Activated CD4-positive, alpha-beta T cell treated with anti-CD3 and anti-CD28 coated beads, Interleukin-10, Interleukin-2, amounts not matched to agents 100 ng/mL and 50 ng/mL, durations not matched to agents 16 hours and 8 hours (primary cell): ENCODE measurements at regions not wholly inside any gene's neighbourhood (a gene's known extent, or its start where the extent isn't known, plus 50 kb on each side); places are given as distances from the start of the nearest gene placed in this dataset.
"Not testable (repeated sequence)": the region's sequence is repeated elsewhere in the genome, so short reads cannot be mapped to it uniquely, and the experiment has no call there.

Experiments used
- DNase-seq: peaks from one replicate; pipeline ENCODE4 v3.0.0-alpha.2; 2020

DNA sequence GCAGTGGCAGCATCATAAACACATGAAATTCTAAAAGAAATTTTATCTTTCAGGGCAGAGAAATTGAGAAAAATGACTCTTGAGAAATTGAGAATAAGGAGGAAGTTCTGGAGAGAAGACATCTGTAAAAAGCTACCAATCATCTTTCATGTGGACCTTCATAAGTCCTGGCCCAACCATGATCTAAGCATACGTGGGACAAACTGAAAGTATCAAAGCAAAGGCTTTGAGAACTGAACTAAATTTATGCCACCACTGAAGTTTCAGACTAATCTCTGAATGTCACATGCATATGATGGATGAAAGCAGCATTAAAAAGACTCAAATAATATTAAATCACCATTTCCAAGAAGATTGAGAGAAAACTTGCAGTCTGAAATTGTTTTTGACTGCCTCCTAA, 1502.8 kb upstream of the LRRTM3 start:
- DNase-seq = no peak

DNA sequence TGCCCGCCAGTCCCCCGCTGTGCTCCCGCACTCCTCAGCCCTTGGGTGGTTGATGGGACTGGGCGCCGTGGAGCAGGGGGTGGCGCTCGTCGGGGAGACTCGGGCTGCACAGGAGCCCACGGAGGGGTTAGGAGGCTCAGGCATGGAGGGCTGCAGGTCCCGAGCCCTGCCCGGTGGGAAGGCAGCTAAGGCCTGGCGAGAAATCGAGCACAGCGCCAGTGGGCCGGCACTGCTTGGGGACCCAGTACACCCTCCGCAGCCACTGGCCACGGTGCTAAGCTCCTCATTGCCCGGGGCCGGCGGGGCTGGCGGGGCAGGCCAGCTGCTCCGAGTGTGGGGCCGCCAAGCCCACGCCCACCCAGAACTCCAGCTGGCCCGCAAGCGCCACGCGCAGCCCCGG, 1496.5 kb upstream of the LRRTM3 start:
- not testable (repeated sequence) for DNase-seq

DNA sequence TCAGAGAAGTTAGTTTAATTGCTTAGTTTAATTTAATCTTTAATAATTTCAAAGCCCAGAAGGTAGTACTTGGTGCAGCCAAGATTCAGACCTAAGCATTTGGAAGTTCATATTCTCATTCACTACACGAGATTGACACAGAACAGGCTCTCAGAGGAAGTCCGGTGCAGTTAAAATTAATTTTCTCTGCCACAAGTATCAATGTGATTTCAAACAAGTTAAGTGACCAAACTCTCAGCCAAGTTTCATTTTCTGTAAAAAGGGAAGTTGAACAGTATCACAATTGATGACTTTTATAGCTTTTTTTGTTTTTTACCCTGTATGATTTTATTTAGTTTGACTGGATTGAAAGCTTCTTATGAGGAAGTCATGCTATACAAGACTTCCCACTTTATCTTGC, 1494.9 kb upstream of the LRRTM3 start:
- DNase-seq = no peak

DNA sequence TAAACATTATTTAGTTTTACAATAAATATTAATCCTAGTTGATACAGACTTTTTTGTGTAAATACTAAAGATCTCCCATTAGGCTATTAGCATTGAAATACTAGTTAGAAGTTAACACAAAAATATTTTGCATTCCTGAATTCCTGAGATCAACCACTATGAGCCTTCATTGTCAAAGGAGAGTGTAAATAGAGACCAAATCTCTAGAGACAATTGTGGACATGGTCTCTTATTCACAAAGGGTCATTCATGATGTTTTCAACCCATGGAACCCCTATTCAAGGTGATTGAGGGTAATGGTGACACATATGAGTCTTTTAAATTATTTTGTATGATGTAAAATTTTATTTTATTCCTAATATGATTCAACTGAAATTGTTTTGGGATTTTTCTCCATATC, 1454.8 kb upstream of the LRRTM3 start:
- no peak for DNase-seq

DNA sequence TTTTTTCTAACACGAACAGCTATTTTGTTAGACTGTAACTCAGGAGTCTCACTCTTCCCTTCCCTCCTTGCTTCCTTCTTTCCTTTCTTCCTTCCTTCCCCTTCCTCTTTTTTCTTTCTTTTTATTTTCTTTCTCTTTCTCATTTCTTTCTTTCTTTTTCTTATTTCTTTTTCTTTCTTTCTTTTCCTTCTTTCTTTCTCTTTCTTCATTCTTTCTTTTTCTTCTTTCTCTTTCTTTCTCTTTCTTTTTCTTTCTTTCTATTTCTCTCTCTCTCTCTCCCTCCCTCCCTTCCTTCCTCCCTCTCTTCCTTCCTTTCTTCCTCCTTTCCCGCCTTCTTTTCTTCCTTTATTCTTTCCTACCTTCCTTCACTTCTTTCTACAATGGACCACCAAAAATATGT, 1443.0 kb upstream of the LRRTM3 start:
- no peak for DNase-seq

DNA sequence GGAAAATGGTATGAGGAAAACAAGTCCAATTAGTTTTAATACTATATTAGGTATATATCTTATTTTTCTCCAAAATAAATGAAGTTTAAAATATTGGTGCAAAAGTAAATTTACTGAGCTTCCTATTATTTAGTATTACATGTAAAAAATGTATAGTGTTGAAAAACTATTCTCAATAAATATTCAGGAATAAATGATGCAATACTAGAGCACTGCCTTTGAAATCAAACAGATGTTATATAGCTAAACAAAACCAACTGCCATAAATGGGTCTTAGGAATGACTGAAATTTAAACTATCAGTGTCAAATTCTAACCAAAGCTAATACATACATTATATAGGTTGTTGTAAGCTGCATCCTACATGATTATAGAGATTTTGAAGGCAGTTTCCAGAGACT, 1434.0 kb upstream of the LRRTM3 start:
- DNase-seq = no peak

DNA sequence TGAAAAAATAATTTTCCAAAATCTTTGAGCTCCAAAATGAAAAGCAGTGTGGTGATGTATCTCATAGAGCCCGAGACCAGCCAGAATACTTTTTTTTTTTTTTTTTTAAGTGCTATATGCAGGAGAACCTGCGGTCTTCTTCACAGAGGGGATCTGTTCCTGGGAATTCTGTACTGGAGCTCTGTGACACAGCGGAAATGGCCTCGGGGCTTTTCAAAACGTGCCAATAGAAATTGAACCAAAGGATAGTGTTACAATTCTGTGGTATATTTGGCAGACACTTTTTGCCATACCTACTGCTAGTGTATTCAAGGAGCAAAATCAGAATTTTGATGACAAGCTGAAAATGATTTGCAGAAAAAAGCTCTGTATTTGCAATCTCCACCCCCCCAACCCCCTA, 1429.3 kb upstream of the LRRTM3 start:
- DNase-seq = no peak

DNA sequence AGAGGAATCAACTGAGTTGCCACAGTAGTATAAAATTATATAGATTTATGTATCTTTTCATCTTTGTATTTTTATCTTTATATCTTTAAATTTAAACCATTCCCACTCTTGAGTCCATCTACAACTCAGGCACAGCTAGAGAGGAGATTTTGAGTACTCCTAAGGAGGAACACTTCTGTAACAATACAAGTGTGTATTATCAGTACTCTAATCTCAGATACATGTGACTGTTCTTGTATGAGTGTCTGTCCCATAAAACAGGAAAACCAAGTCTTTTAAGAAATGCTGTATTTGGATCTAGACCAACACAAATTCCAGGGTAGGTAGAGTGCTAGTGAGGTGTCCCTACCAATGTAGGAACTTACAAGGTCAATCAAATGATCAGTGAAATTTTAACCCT, 1428.0 kb upstream of the LRRTM3 start:
- DNase-seq = no peak

DNA sequence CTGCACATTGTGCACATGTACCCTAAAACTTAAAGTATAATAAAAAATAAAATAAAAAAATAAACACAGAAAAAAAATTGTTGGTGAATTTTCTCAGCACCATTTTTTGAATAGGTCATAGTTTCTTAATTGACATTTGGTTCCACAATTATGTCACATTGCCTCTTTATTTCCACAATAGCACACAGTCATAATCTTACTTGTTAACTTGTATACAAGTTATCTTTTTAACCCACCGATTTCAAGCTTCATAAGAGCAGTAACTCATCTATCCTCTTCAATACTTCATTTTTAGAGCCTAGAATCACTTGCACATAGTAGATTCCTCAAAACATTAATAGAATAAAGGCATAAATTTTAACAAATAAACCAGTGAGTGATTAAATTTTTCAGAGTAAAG, 1425.1 kb upstream of the LRRTM3 start:
- DNase-seq = no peak

DNA sequence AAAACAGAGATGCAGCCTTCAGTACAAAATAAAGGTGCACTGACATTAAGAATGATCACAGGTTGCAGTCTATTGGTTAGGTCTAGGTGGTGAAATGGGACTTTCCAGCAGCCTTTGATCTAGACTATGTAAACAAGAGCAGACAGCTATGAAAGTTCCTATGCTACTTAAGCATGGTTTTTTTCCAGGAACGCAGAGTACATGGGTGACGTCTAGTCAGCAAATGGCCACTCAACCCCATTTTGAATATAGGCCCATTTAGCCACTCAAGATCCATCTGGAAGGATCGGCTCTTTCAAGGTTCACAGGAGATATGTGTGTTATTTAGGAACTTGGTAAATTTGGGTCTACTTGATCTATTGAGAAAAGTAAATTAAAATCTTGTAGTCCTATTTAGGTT, 1424.6 kb upstream of the LRRTM3 start:
- peak; percentile 10 for DNase-seq

DNA sequence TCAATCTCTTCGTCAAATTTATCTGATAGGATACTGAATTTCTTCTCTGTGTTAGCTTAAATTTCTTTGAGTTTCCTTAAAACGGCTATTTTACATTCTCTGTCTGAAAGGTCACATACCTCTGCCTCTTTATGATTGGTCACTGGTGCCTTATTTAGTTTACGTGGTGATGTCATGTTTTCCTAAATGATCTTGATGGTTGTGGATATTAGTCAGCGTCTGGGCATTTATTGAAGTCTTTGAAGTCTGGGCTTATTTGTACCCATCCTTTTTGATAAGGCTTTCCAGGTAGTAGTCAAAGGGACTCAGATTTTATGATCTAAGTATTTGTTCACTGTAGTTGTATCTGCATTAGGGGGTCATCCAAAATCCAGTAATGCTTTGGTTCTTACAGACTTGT, 1407.5 kb upstream of the LRRTM3 start:
- no peak for DNase-seq

DNA sequence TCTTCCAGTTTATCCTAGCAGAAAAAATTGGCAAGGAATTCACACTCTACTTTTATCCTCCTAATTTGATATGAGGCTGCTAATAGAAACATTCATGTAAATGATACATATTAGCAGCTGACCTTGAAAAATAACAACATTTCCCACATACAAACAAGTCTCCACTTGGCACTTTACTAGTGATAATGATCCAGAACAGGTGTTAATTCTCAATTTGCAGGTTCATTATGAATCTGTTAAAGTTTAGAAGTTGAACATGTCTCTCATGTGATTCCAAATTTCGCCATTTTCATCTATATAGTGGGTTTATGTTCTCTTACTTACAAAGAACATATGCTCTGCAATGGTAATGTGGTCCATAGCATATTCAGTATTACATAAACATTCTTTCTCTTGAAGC, 1396.8 kb upstream of the LRRTM3 start:
- no peak for DNase-seq

DNA sequence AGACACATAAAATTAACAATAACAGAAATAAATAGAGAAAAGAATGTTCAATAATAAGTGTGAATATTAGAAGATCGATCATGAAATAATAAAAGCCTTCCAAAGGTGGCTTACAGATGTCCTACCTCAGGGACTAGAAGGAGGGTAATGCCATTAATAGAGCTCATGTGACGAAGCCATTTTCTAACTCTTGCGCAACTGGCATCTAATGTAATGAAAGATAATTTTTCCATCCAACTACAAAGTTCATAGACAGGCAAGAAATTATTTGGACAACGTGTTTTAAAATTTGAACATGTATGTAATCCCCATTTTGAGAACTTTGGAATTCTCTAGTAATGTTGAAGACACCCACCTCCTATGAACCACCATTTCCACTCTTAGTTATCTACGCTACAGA, 1394.3 kb upstream of the LRRTM3 start:
- DNase-seq = no peak

DNA sequence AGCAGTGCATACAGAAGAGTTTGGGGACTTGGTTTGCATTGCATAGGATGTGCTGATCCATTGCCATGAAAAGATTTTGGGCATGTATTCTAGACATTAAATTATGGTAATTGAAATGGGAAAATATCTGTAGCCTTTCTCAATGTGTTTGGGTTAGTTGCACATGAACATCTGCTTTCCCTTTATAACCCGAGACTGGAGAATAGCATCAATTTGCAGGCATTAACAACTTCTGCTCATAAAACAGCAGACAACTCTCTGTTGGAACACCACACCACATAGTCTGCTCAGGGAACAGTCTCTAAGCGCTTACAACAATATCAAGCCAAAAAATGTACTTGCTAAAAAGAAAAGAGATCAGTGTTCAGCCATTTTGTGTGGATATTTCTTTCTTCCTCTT, 1391.1 kb upstream of the LRRTM3 start:
- DNase-seq = no peak

DNA sequence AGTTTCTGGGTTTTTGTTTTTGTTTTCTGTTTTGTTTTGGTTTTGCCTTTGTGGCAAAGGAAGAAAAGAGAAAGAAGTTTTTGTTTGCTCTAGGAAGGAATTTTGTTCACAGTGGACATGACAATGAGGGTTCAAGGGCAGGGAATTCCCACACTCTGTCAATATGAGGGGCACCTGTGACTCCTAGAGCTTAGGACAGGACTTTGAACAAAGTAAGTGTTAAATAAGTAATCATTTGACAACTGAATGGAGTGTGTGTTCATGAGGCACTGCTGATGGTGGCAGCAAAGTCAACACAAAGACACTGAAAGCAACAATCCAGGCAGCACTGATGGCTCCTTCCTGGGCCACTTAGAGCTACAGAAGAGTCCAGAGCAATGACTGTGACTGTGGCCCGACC, 1381.1 kb upstream of the LRRTM3 start:
- no peak for DNase-seq

DNA sequence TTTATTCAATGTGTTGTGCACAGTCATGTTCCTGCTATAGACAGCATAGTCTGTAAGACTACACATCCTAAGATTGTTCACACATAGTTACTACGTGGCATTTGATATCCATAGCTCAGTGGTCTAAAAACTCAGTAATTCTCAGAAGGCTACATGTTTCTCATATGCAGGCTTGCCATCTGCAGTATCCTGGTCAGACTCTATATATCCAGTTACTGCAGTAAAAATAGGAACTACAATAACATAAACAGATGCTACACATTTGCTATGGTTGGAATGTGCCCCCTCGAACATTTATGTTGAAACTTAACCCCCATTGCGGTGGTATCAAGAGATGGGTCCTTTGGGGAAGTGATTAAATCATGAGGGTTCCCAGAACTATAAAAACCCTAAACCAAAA, 1377.8 kb upstream of the LRRTM3 start:
- DNase-seq = no peak

DNA sequence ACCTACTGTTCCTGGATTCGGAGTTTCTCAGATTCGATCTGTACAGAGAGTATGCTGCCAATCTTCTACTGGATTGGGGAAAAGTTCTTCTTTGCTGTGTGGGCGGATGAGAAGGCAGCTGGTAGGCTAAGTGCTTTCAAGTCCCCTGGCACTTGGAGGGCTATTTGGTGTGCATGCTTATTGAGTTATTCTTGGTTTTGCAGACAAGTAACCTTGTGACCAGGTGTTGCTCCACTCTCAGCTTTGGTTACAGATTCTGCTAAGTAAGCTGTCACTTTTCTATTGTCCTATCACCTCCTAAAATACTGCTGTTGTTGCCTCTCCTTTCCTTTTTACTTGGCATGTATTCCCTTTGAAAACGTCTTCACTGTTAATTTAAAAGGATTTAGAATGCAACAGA, 1375.1 kb upstream of the LRRTM3 start:
- no peak for DNase-seq

DNA sequence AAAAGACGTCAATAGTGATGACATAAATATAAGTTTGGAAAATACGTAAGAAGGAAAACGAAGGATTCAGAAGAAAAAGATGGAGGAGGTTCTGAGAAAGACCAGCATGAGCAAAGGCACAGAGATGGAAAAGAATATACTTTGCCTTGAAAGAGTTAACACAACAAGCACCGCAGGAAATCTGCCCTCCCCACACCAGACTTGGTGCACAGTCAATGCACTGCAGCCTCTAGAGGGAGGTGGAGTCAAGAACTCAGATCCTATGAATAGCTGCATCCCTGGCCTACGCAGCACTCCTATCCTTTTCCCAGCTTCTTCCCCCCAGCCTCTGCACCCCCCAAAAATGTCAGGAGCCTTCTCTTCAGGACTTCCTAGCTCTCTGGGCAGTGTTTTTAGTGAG, 1370.6 kb upstream of the LRRTM3 start:
- DNase-seq = no peak

DNA sequence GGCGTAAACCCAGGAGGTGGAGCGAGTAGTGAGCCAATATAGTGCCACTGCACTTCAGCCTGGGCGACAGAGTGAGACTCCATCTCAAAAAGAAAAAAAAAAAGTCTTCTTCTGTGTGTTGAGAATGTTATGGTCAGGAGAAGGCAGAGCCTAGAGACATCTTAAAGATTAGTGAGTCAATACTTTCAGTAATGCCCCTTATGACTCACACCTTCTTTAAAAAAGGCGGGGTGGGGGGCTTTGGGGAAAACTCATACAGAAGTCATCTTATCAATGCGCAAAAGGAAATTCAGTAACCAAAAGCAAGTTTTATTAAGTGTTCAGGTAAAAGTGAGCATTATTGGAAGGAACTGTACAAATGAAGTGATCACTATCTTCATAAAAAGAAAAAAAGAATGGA, 1369.8 kb upstream of the LRRTM3 start:
- DNase-seq = no peak

DNA sequence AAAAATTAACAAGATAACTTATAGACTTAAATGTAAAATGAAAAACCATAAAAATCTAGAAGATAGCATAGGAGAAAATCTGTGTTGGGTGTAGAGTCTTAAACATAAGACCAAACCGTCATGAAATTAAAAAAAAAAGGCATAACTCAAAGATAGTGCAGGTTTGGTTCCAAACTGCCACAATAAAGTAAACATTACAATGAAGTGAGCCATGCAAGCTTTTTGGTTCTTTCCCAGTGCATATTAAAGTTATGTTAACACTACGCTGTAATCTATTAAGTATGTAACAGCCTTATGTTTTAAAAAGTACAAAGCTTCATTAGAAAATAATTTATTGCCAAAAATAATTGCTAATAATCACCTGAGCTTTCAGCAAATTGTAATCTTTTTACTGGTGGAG, 1366.5 kb upstream of the LRRTM3 start:
- no peak for DNase-seq

DNA sequence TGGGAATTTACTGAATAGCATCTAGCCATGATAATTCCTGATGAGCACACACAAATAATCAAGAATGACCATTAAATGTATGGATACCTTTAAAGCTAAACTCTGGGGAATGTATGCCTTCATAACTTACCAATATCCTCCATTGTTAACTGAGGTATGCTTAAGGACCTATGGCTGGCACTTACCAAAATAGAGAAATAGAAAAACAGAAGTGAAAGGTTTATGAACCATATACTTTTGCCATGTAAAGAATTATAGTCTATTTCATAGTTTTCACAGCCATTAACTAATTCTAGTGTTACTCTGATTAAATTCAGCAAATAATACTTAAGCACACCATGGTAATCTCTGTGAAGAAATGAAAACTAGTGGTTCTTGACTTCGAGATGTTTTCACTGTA, 1360.6 kb upstream of the LRRTM3 start:
- DNase-seq = no peak

DNA sequence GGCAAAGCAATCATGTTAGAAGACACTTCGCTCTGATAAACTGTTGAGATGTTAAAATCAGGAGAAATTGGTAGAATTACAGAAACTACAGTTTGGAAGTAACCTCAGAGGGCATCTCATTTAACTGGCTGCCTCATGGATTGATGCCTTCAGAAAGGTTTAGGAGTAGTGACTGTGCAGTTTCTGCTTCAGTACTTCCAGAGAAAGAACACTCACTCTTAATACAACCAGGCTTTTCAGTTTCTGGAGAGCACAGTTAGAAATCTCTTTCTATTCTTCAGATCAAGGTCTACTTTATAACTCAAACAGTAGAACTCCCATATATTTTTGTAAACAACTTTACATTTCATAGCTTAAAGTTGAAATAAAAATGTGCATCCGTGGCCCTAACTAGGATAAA, 1358.9 kb upstream of the LRRTM3 start:
- no peak for DNase-seq

DNA sequence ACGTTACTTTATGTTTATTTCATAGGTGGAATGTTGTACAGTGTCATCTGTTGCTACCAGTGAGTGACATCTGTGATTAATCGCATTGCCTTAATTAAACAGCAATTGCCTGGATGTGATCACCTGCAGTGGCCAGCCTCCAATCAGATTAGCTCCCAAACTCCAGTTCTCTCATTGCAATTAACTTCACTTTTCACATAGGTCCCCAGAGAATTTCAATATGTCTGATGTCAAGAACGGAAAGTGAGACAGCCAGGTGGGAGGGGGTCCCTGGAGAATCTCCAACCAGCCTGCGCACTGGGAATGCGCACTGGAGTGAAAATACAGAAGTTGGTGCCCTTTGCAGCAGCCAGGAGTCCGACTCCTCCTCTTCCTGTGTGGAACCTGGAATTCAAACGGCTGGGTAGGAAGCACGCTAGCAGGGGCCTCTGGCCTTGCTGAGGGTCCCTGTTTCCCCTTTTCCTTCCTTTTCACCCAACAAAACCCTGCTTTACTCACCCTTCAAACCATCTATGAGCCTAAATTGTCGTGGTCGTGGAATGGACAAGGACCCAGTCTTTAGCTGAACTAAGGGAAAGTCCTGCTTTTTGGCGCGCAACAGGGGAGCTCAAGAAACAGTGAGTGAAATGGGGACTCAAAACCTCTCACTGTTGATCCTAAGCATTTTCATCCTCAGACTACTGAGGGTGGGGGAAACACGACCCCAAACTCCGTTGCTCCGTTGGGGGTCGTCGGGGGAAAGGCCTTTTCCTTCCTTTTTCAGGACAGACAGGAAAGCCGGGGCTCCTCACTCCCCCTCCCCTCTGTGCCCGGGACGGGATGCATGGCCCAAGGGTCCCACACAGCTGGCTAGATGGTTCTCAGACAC, 1355.5 kb upstream of the LRRTM3 start:
- no peak for DNase-seq

DNA sequence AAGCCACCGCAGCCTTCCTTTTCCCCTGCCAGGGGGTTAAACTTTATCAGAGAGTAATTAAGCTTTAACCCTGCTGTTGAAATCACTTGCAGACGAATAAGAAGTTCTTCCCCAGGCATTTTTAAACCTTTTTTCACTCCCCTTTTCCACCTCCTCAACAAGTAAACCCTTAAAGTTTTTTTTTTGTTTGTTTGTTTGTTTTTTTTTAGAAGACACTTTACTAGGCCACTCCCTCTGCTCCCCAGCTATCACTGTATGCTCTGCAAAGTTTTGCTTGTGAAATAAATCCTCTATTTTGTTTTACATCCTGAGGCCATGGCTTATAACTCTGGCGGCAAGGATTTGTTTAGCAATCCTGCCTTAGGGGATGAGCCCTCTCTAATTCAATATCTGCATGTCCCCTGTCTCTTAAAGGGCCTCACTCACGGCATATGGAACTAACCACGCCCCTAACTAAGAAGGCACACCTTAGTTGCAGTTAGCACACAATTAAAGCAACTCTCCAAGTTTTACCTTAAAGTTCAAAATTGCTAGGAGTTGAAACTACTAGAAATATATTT, 1354.7 kb upstream of the LRRTM3 start:
- DNase-seq = no peak

DNA sequence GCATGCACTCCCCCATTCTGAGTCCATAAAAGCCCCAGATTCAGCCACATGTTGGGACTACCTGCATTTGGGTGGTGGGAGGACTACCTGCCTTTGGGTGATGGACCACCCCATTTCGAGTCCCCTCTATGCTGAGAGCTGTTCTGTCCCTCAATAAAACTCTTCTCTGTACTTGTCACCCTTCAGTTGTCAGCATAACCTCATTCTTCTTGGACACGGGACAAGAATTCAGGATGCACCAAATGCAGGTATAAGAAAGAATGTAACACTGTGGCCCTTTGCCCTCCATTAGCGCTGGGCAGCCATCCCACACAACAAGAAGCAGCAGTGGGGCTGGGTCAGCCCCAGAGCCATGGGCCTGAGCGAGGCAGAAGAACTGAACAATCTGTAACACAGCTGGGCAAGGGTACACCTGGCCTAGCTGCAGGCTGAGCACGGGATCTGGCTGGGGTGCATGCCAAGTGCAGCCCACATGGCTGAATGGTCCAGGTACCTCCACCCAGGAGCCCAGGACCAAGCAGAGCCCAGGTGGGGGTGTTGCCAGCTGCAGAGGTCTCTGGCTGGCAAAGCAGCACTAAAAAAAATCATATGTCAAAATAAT, 1344.3 kb upstream of the LRRTM3 start:
- DNase-seq = no peak
